ENCODE measurements at regions not wholly inside any gene's neighbourhood (a gene's known extent, or its start where the extent isn't known, plus 50 kb on each side); places are given as distances from the start of the nearest gene placed in this dataset.

- ATAC-seq (no peak), FAIRE-seq (no peak), DNase-seq (no peak)
- intact Hi-C loops (cut with DNase I), result no loop called here
- Histone ChIP-seq H3K27me3 (no peaks in the 10 kb centered on the region), H3K36me3 (no peaks in the 10 kb centered on the region), H3K9me3 (no peaks in the 10 kb centered on the region), H3K4me1 (no peaks in the 10 kb centered on the region), H3K27ac (no peak overlapping the region), H3K4me3 (no peak overlapping the region)
- TF ChIP-seq CTCF (IDR thresholded peaks at IDR 0.05), result no peak
- 61 to 74% methylated on average over 1 of the region's 1 CpG for WGBS, 2 donors
These were observed 156.7 kb downstream of the TRIML1 start for GRCh38 chr4:188295899-188296298.

GRCh38 chr4:188296331-188296730 lies 157.1 kb downstream of the TRIML1 start:
- no peak for FAIRE-seq
- WGBS, 2 donors, result 33 to 37% methylated on average over 1 of the region's 1 CpG

GRCh38 chr4:188297873-188298272 lies 158.6 kb downstream of the TRIML1 start:
- no peak for FAIRE-seq
- intact Hi-C loops (cut with DNase I), result no loop called here

More at GRCh38 chr4:188296331-188296730, 157.1 kb downstream of the TRIML1 start:
- H3K4me1 ChIP-seq, result no peaks in the 10 kb centered on the region
- DNase-seq, result no peak
- no peak for ATAC-seq
- no peak overlapping the region for H3K27ac ChIP-seq
- no peaks in the 10 kb centered on the region for H3K9me3 ChIP-seq
- intact Hi-C loops (cut with DNase I), result no loop called here
- TF ChIP-seq CTCF (IDR thresholded peaks at IDR 0.05), result no peak
- H3K27me3 ChIP-seq, result no peaks in the 10 kb centered on the region
- H3K36me3 ChIP-seq, result no peaks in the 10 kb centered on the region
- H3K4me3 ChIP-seq, result no peak overlapping the region

GRCh38 chr4:188299161-188299560 lies 159.9 kb downstream of the TRIML1 start:
- no peak overlapping the region for H3K4me3 ChIP-seq
- ATAC-seq, result no peak
- no peaks in the 10 kb centered on the region for H3K4me1 ChIP-seq
- H3K9me3 ChIP-seq, result no peaks in the 10 kb centered on the region
- WGBS, 2 donors, result 38 to 51% methylated on average over 7 of the region's 7 CpGs
- FAIRE-seq, result no peak
- H3K27ac ChIP-seq, result no peak overlapping the region
- no peak for DNase-seq
- no peaks in the 10 kb centered on the region for H3K27me3 ChIP-seq
- intact Hi-C loops (cut with DNase I), result no loop called here
- TF ChIP-seq CTCF (IDR thresholded peaks at IDR 0.05), result no peak
- no peaks in the 10 kb centered on the region for H3K36me3 ChIP-seq

More at GRCh38 chr4:188297873-188298272, 158.6 kb downstream of the TRIML1 start:
- DNase-seq (no peak), ATAC-seq (no peak)
- Histone ChIP-seq H3K27me3 (no peaks in the 10 kb centered on the region), H3K36me3 (no peaks in the 10 kb centered on the region), H3K9me3 (no peaks in the 10 kb centered on the region), H3K4me1 (no peaks in the 10 kb centered on the region), H3K27ac (no peak overlapping the region), H3K4me3 (no peak overlapping the region)
- WGBS, 2 donors, result 75 to 81% methylated on average over 6 of the region's 6 CpGs
- no peak for TF ChIP-seq CTCF (IDR thresholded peaks at IDR 0.05)

GRCh38 chr4:188300385-188300784 lies 161.1 kb downstream of the TRIML1 start:
- intact Hi-C loops (cut with DNase I), result no loop called here

More at GRCh38 chr4:188300385-188300784, 161.1 kb downstream of the TRIML1 start:
- no peak for TF ChIP-seq CTCF (IDR thresholded peaks at IDR 0.05)
- Histone ChIP-seq H3K4me1 (no peaks in the 10 kb centered on the region), H3K36me3 (no peaks in the 10 kb centered on the region), H3K9me3 (no peaks in the 10 kb centered on the region), H3K27me3 (no peaks in the 10 kb centered on the region), H3K4me3 (no peak overlapping the region), H3K27ac (no peak overlapping the region)
- ATAC-seq (no peak), DNase-seq (no peak), FAIRE-seq (no peak)
- WGBS, 2 donors, result 34 to 49% methylated on average over 4 of the region's 4 CpGs

All from pancreas (tissue), 10 donors.